Endothelial cell of umbilical vein (primary cell): ENCODE measurements at regions not wholly inside any gene's neighbourhood (a gene's known extent, or its start where the extent isn't known, plus 50 kb on each side); places are given as distances from the start of the nearest gene placed in this dataset.

ENCODE experiments used
- CTCF ChIP-seq, 2 donors: IDR thresholded peaks; 1 replicate in 1 of 2; 2 replicates in 1 of 2; pipeline ENCODE4 v1.5.1; 2011; ENCODE audit warnings: low read length in 2 of 2, mild to moderate bottlenecking in 2 of 2, moderate library complexity in 2 of 2, control low read depth in 1 of 2, inconsistent platforms in 1 of 2, low read depth in 1 of 2; ENCODE audit not compliant: insufficient read depth in 1 of 2; ENCODE audit errors: extremely low read depth in 1 of 2
- FOS ChIP-seq: IDR thresholded peaks from 2 replicates; pipeline ENCODE4 v1.6.1; 2011; ENCODE audit warnings: mild to moderate bottlenecking, low read length, moderate library complexity, borderline replicate concordance; ENCODE audit not compliant: insufficient read depth
- POLR2A ChIP-seq: IDR thresholded peaks from 2 replicates; pipeline ENCODE4 v1.6.1; 2012; ENCODE audit warnings: low read depth, mild to moderate bottlenecking, control low read depth, low read length

- TF ChIP-seq FOS (no peak), CTCF (IDR thresholded peaks at IDR 0.05; ENCODE audit: extremely low read depth in 1 of 2, insufficient read depth in 1 of 2, low read depth in 1 of 2, low read length in 2 of 2) (no peak), POLR2A (no peak)
Measured at GRCh38 chr1:57881639-57882038, 457.8 kb upstream of the DAB1 start.
